ENCODE measurements at regions not wholly inside any gene's neighbourhood (a gene's known extent, or its start where the extent isn't known, plus 50 kb on each side); places are given as distances from the start of the nearest gene placed in this dataset.

- DNase-seq (ENCODE audit: low spot score): no peak
Measured at GRCh38 chr13:99055281-99055680, 77.4 kb upstream of the DOCK9 start.

DNA sequence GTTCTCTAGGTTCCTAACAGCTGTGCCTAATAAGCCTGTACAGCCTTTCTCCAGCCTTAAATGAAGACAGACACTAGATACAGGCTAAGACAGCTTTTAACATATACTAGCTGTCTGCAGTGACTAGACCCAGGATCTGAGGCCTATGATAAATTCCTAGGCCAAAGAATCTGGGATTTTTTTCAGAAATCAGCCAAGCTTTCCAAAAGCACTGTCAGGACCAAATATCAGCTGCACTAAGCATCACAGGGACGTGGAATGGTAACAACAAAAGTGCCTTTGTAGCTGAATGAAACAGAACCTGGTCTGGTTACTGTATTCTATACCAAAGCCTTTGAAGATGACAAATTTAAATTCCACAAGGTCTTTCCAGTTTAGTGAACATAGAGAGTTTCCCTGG is 77.9 kb upstream of the DOCK9 start:
- no peak for DNase-seq (ENCODE audit: low spot score)

- no peak for DNase-seq (ENCODE audit: low spot score)
Measured at GRCh38 chr13:99056381-99057014, 78.6 kb upstream of the DOCK9 start.

- no peak for DNase-seq (ENCODE audit: low spot score)
Measured at GRCh38 chr13:99057310-99057975, 79.6 kb upstream of the DOCK9 start.

DNA sequence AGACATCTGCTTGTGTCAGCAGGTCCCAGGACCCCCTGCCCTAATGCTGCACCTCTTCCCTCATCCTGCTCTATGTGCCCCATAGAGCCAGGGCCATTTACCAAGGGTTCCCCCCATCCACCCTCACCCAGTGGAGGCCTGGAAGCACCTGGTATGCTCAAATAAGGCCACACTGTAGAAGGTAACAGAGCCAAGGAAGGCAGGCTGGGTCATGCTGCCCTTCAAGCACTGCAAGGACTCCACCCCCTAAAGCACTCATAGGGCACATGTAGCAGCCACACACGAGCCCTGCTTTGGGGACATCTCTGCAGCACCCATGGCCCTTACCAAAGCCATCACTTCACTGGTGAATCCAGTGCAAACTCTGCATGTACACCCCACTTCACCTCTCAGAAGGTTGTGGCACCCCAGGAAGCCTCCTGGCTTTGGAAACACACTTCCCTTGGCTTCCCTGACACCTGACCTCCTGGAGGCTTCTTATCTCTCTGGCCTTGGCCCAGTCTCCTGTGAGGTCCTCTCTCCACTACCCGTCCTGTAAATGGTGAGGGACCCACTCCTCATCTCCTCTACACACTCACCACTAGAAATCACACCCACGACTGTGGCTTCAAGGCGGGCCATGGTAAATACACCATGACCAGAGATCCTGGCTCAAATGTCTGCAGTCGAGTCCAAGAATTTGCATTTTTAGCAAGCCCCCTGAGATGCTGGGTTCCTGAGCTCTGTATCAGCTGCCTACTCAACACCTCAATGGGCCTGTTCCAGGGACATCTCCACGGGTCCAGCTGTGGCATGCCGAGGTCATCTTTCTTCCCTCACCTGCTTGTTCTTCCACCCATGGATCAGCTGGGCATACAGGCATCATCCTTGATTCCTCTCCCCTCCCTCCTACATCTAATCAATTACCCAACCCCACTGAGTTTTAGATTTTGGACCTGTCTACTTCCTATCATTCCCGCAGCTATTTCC is 80.9 kb upstream of the DOCK9 start:
- DNase-seq (ENCODE audit: low spot score): no peak

DNA sequence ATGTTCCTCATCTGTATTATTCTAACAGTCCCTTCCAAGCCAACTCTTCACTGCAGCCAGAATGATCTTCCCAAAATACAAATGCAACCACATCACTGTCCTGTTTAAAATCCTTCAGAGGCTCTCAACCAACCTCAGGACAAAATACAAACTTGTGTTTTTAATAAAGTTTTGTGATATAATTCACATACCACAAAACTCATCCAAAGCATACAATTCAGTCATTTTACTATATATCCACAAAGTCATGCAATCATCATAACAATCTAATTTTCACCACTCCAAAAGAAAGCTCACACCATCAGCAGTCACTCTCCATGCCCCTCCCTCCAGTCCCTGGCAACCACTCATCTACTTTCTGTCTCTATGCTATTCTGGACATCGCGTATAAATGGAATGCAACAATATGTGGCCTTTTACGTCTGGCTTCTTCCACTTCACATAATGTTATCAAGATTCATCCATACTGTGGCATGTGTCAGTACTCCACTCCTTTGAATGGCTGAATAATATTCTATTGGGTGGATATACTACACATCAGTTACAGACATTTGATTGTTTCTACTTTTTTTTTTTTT is 81.7 kb upstream of the DOCK9 start:
- no peak for DNase-seq (ENCODE audit: low spot score)

DNA sequence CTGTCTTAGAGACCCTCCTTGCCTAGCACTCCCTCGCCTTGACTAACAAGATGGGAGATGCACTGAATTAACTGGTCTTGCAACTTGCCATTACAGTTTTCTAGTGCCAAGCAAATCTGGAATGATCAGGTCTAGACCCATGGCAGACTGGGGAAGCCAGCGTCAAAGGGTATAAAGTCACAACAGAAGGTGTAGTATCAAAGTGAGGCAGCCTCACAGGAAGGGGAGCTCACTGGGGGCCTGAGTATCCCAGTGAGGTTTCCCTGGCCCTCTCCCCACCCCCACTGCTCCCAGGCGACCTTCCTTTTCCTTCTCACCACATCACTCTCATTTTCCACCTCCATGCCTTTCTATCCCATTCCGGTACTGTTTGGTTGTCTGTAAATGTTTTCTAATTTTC is 83.5 kb upstream of the DOCK9 start:
- no peak for DNase-seq (ENCODE audit: low spot score)

DNA sequence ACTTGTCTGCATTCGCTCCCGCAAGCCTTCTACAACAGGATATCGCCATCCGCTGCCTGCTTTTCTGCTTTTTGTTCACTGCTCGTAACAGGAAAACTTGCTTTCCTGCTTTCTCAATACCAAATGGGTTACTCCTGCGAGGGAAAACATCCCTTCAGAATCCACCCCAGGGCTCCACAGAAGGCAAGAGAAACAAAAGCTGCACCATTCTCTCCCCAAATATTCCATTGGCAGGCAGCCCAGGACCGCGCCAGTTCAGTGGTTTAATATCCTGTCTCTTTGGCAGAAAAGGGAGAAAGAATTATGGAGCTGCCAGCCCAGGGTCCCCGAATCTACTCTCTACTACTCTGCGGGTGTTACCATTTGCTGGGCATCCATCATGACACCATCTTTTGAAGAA is 84.7 kb upstream of the DOCK9 start:
- peak; percentile 39 for DNase-seq (ENCODE audit: low spot score)

DNA sequence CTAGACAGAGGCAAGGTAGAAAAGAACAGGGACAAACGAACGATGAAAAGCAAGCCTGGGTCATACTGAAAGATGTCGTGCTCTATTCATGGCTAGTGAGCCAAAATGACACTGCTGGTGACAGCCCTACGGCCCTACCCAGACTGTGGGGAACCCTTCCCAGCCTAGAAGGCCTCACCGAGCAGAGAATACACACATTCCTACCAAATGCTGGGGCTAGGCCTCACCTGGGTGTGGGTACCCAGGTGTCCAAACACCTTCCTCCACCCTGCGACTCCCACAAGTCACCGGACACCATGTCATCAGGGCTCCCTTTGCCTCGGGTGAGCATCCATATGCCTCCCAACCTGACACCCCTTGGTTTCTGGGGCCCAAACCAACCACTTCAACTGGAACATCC is 85.3 kb upstream of the DOCK9 start:
- DNase-seq (ENCODE audit: low spot score): no peak

DNA sequence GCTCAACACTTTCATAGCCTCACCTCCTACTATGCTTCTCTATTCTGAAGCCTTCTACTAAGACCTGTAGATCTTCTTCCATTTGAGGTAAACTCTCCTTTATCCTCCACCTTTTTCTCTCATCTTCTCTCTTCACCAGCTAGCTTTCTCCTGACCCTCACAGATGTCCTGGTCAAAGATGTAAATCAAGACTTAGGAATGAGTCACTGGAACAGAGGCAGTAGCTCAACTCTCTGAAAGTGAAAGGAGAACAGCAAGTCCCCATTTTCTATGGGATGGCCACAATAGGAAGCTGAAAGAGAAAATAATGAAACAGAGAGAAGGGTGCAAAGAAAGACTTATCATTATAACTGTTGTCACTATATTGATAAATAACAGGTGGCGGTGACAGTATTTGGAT is 86.1 kb upstream of the DOCK9 start:
- no peak for DNase-seq (ENCODE audit: low spot score)

DNA sequence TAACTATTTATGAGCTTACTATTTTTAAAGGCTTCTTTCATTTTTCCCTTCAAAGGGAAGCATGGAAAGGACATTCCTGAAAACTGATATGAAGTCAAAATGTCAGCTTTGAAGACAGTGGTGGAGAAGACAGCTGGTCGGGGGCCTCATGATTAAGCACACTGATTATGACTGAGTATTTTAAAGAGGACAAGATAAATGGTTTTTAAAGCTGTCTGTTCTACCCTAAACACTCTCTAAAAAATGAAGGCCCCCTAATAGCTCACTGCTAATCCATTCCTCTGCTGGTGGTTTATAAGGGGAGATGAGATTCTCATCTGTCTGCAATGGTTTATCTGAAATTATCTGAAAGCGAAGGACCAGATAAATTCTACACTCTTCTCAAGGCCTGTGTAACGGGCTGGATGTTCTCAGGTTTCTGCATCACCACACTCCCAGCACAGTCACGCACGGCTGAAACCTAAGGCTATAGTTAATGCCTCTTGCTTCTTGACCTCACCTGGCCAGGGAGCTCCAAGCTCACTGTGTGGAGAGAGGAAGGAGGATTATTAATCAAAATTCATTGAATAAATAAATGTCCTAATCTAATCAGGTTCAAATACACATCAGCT is 86.9 kb upstream of the DOCK9 start:
- DNase-seq (ENCODE audit: low spot score): no peak

DNA sequence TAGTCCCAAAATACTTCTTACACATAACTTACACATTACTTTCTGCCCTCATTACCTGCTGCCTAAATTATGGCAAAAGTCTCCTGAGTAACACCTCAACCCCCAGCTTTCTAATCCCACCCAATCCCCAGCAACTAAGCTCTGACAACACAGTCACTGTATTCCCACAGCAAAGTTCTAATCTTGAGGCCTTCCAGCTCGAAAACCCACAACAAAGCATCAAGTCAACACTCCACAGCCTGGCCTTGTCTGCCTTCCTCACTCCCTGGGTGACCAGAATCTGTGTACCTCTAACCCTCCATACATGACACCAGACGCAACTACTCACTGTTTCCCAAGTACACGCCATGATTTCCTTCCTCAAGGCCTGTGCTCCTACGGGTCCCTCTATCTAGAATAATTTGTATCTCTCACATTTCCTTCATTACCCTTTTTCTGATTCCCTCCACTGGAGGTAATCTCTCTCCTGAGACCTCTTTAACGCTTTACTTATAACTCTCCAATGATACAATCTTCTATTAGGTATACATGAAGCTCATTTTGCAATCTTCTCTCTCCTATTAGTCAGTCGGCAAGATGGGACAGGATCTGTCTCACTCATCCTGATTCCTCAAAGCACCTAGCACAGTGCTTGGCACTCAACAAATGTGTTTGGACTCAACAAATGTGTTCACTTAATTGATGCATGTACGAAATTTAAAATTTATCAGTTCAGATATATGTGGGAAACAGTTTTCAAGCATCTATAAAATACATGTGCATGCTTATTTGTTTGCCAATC is 87.6 kb upstream of the DOCK9 start:
- DNase-seq (ENCODE audit: low spot score): no peak

DNA sequence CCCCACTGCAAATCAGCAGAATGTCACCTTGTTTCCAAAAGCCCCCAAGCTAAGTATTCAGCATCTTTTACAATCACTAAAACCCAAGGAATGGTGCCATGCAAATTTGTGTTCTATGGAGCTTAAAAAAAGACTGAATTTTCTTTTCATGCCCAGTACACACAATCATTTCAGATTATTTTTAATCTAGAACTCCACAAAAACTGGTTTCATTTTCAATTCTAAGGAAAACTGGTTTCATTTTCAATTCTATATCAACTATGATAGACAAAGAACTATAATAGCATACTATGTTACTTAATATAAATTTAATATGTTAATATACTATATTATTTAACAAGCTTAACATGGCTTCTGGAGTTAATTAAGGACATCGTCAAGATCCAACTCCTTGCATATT is 88.4 kb upstream of the DOCK9 start:
- DNase-seq (ENCODE audit: low spot score): no peak

DNA sequence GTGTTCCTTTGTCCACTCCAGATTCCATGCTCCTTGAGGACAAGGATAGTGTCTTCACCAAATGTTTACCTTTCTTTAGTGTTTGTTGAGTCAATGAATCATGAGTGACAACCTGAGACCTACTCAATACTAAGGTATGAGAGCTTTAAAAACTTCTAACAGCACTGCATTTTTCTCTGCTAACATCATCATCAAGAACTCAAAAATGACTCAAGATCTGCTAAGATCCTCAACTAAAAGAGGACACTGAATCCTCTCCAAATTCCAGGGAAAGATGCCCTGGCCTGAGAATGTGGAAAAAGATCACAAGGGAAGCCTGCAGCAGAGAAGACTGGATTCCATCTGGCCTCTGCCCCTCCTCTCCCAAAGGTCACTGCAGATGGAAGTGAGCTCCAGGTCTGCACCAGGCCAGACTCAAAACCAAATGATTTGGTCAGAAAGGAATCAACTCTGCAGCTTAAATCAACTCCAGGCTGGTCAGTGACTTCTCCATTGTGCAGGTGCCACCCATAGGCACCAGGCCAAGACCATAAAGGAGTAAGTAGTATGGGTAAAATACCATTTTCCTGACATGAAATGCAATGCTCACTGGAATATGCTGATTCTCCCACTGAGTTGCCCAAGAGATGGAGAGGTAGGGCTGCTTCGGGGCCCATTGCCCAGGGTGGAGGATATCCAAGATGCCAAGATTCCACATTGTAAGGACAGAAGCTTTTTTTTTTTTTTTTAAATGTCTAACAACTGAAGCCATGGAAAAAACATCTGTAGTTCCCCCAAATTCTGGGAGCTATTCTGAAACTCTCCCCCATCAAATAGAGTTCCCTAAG is 89.5 kb upstream of the DOCK9 start:
- DNase-seq (ENCODE audit: low spot score): no peak

DNA sequence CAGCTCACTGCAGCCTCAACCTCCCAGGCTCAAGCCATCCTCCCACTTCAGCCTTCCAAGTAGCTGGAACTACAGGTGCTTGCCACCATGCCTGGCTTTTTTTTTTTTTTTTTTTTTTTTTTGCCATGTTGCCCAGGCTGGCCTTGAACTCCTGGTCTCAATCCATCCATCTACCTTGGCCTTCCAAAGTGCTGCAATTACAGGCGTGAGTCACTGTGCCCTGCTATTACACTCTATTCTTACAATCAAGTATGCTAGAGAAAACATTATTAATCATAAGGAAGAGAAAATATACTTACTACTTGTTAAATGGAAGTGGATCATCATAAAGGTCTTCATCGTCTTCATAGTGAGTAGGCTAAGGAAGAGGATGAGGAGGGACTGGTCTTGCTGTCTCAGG is 93.3 kb upstream of the DOCK9 start:
- no peak for DNase-seq (ENCODE audit: low spot score)

- no peak for DNase-seq (ENCODE audit: low spot score)
Measured at GRCh38 chr13:99071666-99072065, 93.8 kb upstream of the DOCK9 start.

- DNase-seq (ENCODE audit: low spot score): no peak
Measured at GRCh38 chr13:99072356-99072755, 94.5 kb upstream of the DOCK9 start.

GRCh38 chr13:99072941-99073340 is 95.1 kb upstream of the DOCK9 start:
- no peak for DNase-seq (ENCODE audit: low spot score)

DNA sequence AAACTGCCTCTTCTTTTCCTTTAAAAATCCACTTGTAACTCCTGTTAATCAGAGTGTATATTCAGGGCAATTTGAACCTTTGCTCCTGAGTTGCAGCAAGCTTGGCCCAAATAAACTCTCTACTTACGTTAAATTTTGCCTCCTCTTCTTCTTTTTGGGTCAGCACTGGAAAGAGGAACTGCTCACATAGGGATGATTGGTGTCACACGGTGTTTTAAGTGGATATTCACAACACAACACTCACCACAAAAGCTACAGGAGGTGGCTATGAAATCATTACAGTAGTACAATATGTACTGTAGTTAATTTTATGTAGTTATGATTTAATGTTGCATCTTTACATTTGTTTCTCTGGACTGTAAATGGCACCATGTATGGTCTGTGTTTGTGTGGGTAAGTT is 96.8 kb upstream of the DOCK9 start:
- no peak for DNase-seq (ENCODE audit: low spot score)

All from kidney capillary endothelial cell (primary cell).